Activated CD4-positive, alpha-beta T cell treated with anti-CD3 and anti-CD28 coated beads for 1 hour (primary cell): ENCODE measurements at regions not wholly inside any gene's neighbourhood (a gene's known extent, or its start where the extent isn't known, plus 50 kb on each side); places are given as distances from the start of the nearest gene placed in this dataset.
"Not testable (repeated sequence)": the region's sequence is repeated elsewhere in the genome, so short reads cannot be mapped to it uniquely, and the experiment has no call there.

Experiments used
- DNase-seq: peaks from one replicate; pipeline ENCODE4 v3.0.0-alpha.2; 2020

- not testable (repeated sequence) for DNase-seq
Measured at GRCh38 chr5:177941386-177941785, 54.7 kb downstream of the PROP1 start.

GRCh38 chr5:177939246-177940171 lies 56.5 kb downstream of the PROP1 start:
- not testable (repeated sequence) for DNase-seq

- DNase-seq, result not testable (repeated sequence)
Measured at GRCh38 chr5:177938767-177939166, 57.3 kb downstream of the PROP1 start.

- not testable (repeated sequence) for DNase-seq
Measured at GRCh38 chr5:177934233-177934632, 61.8 kb downstream of the PROP1 start.

- not testable (repeated sequence) for DNase-seq
Measured at GRCh38 chr5:177930269-177931022, 65.6 kb downstream of the PROP1 start.

- DNase-seq, result not testable (repeated sequence)
Measured at GRCh38 chr5:177929618-177930017, 66.4 kb downstream of the PROP1 start.

- not testable (repeated sequence) for DNase-seq
Measured at GRCh38 chr5:177927500-177927899, 68.5 kb downstream of the PROP1 start.

GRCh38 chr5:177924577-177924976 lies 71.5 kb downstream of the PROP1 start:
- not testable (repeated sequence) for DNase-seq

- not testable (repeated sequence) for DNase-seq
Measured at GRCh38 chr5:177923837-177924236, 72.2 kb downstream of the PROP1 start.

- not testable (repeated sequence) for DNase-seq
Measured at GRCh38 chr5:177923189-177923588, 72.9 kb downstream of the PROP1 start.

GRCh38 chr5:177909261-177909660 lies 86.8 kb downstream of the PROP1 start:
- not testable (repeated sequence) for DNase-seq

- not testable (repeated sequence) for DNase-seq
Measured at GRCh38 chr5:177902806-177903205, 93.2 kb downstream of the PROP1 start.

- not testable (repeated sequence) for DNase-seq
Measured at GRCh38 chr5:177900066-177900465, 96.0 kb downstream of the PROP1 start.

- not testable (repeated sequence) for DNase-seq
Measured at GRCh38 chr5:177894681-177895453, 101.2 kb downstream of the PROP1 start.

- DNase-seq, result not testable (repeated sequence)
Measured at GRCh38 chr5:177892357-177892665, 103.7 kb downstream of the PROP1 start.

- DNase-seq, result peak; percentile 10
Measured at GRCh38 chr5:177891547-177892356, 104.3 kb downstream of the PROP1 start.

GRCh38 chr5:177883295-177883694 lies 100.6 kb upstream of the FAM153A start:
- not testable (repeated sequence) for DNase-seq

GRCh38 chr5:177875900-177876238 lies 93.2 kb upstream of the FAM153A start:
- not testable (repeated sequence) for DNase-seq

GRCh38 chr5:177875013-177875899 lies 92.6 kb upstream of the FAM153A start:
- not testable (repeated sequence) for DNase-seq

- not testable (repeated sequence) for DNase-seq
Measured at GRCh38 chr5:177863822-177864446, 81.2 kb upstream of the FAM153A start.
